ENCODE measurements at regions not wholly inside any gene's neighbourhood (a gene's known extent, or its start where the extent isn't known, plus 50 kb on each side); places are given as distances from the start of the nearest gene placed in this dataset.
A peak's percentile ranks its signal among the peaks of the same experiment; 100 is the strongest.

- no peak overlapping the region for H3K4me3 ChIP-seq (ENCODE audit: low read depth, low read length)
- no peaks in the 10 kb centered on the region for H3K9me3 ChIP-seq (ENCODE audit: control insufficient read depth, insufficient read depth, low read length)
- H3K27me3 ChIP-seq (ENCODE audit: control insufficient read depth, insufficient read depth, low read length): no peaks in the 10 kb centered on the region
- no peak overlapping the region for H3K27ac ChIP-seq (ENCODE audit: low read depth, low read length)
- H3K4me1 ChIP-seq (ENCODE audit: control insufficient read depth, insufficient read depth, low read length): no peaks in the 10 kb centered on the region
- H3K36me3 ChIP-seq (ENCODE audit: control insufficient read depth, insufficient read depth, low read length): no peaks in the 10 kb centered on the region
- no peak overlapping the region for H3K9ac ChIP-seq (ENCODE audit: low read depth, low read length)
Observed at GRCh38 chr3:22353126-22353525, 602.1 kb upstream of the ZNF385D start.

GRCh38 chr3:22358334-22358733 is 607.3 kb upstream of the ZNF385D start:
- Histone ChIP-seq H3K27ac (ENCODE audit: low read depth, low read length) (no peak overlapping the region), H3K27me3 (ENCODE audit: control insufficient read depth, insufficient read depth, low read length) (no peaks in the 10 kb centered on the region), H3K4me3 (ENCODE audit: low read depth, low read length) (no peak overlapping the region), H3K9me3 (ENCODE audit: control insufficient read depth, insufficient read depth, low read length) (no peaks in the 10 kb centered on the region), H3K9ac (ENCODE audit: low read depth, low read length) (no peak overlapping the region), H3K4me1 (ENCODE audit: control insufficient read depth, insufficient read depth, low read length) (no peaks in the 10 kb centered on the region), H3K36me3 (ENCODE audit: control insufficient read depth, insufficient read depth, low read length) (no peaks in the 10 kb centered on the region)

GRCh38 chr3:22360164-22360563 is 609.2 kb upstream of the ZNF385D start:
- no peaks in the 10 kb centered on the region for H3K36me3 ChIP-seq (ENCODE audit: control insufficient read depth, insufficient read depth, low read length)
- no peaks in the 10 kb centered on the region for H3K4me1 ChIP-seq (ENCODE audit: control insufficient read depth, insufficient read depth, low read length)
- H3K4me3 ChIP-seq (ENCODE audit: low read depth, low read length): no peak overlapping the region
- H3K9me3 ChIP-seq (ENCODE audit: control insufficient read depth, insufficient read depth, low read length): no peaks in the 10 kb centered on the region
- H3K27me3 ChIP-seq (ENCODE audit: control insufficient read depth, insufficient read depth, low read length): no peaks in the 10 kb centered on the region
- H3K27ac ChIP-seq (ENCODE audit: low read depth, low read length): no peak overlapping the region
- no peak overlapping the region for H3K9ac ChIP-seq (ENCODE audit: low read depth, low read length)

- no peaks in the 10 kb centered on the region for H3K9me3 ChIP-seq (ENCODE audit: control insufficient read depth, insufficient read depth, low read length)
- H3K9ac ChIP-seq (ENCODE audit: low read depth, low read length): no peak overlapping the region
- H3K4me3 ChIP-seq (ENCODE audit: low read depth, low read length): no peak overlapping the region
- H3K36me3 ChIP-seq (ENCODE audit: control insufficient read depth, insufficient read depth, low read length): no peaks in the 10 kb centered on the region
- H3K27ac ChIP-seq (ENCODE audit: low read depth, low read length): no peak overlapping the region
- no peaks in the 10 kb centered on the region for H3K27me3 ChIP-seq (ENCODE audit: control insufficient read depth, insufficient read depth, low read length)
- no peaks in the 10 kb centered on the region for H3K4me1 ChIP-seq (ENCODE audit: control insufficient read depth, insufficient read depth, low read length)
Observed at GRCh38 chr3:22360970-22361369, 610.0 kb upstream of the ZNF385D start.

GRCh38 chr3:22361521-22361920 is 610.5 kb upstream of the ZNF385D start:
- Histone ChIP-seq H3K4me3 (ENCODE audit: low read depth, low read length) (no peak overlapping the region), H3K4me1 (ENCODE audit: control insufficient read depth, insufficient read depth, low read length) (no peaks in the 10 kb centered on the region), H3K9ac (ENCODE audit: low read depth, low read length) (no peak overlapping the region), H3K9me3 (ENCODE audit: control insufficient read depth, insufficient read depth, low read length) (no peaks in the 10 kb centered on the region), H3K36me3 (ENCODE audit: control insufficient read depth, insufficient read depth, low read length) (no peaks in the 10 kb centered on the region), H3K27ac (ENCODE audit: low read depth, low read length) (no peak overlapping the region), H3K27me3 (ENCODE audit: control insufficient read depth, insufficient read depth, low read length) (no peaks in the 10 kb centered on the region)

- no peaks in the 10 kb centered on the region for H3K9me3 ChIP-seq (ENCODE audit: control insufficient read depth, insufficient read depth, low read length)
- no peaks in the 10 kb centered on the region for H3K4me1 ChIP-seq (ENCODE audit: control insufficient read depth, insufficient read depth, low read length)
- no peaks in the 10 kb centered on the region for H3K36me3 ChIP-seq (ENCODE audit: control insufficient read depth, insufficient read depth, low read length)
- H3K27me3 ChIP-seq (ENCODE audit: control insufficient read depth, insufficient read depth, low read length): no peaks in the 10 kb centered on the region
- no peak overlapping the region for H3K9ac ChIP-seq (ENCODE audit: low read depth, low read length)
- H3K27ac ChIP-seq (ENCODE audit: low read depth, low read length): no peak overlapping the region
- H3K4me3 ChIP-seq (ENCODE audit: low read depth, low read length): no peak overlapping the region
Observed at GRCh38 chr3:22364851-22365250, 613.8 kb upstream of the ZNF385D start.

GRCh38 chr3:22366781-22367180 is 615.8 kb upstream of the ZNF385D start:
- Histone ChIP-seq H3K27me3 (ENCODE audit: control insufficient read depth, insufficient read depth, low read length) (peaks cover 15% of the 10 kb centered on the region), H3K4me3 (ENCODE audit: low read depth, low read length) (no peak overlapping the region), H3K4me1 (ENCODE audit: control insufficient read depth, insufficient read depth, low read length) (peaks cover 8% of the 10 kb centered on the region), H3K9ac (ENCODE audit: low read depth, low read length) (no peak overlapping the region), H3K9me3 (ENCODE audit: control insufficient read depth, insufficient read depth, low read length) (no peaks in the 10 kb centered on the region), H3K36me3 (ENCODE audit: control insufficient read depth, insufficient read depth, low read length) (no peaks in the 10 kb centered on the region), H3K27ac (ENCODE audit: low read depth, low read length) (no peak overlapping the region)

GRCh38 chr3:22371036-22371435 is 620.0 kb upstream of the ZNF385D start:
- H3K27me3 ChIP-seq (ENCODE audit: control insufficient read depth, insufficient read depth, low read length): peaks cover 46% of the 10 kb centered on the region
- H3K4me1 ChIP-seq (ENCODE audit: control insufficient read depth, insufficient read depth, low read length): peaks cover 17% of the 10 kb centered on the region
- H3K9me3 ChIP-seq (ENCODE audit: control insufficient read depth, insufficient read depth, low read length): no peaks in the 10 kb centered on the region
- no peak overlapping the region for H3K9ac ChIP-seq (ENCODE audit: low read depth, low read length)
- no peak overlapping the region for H3K27ac ChIP-seq (ENCODE audit: low read depth, low read length)
- no peak overlapping the region for H3K4me3 ChIP-seq (ENCODE audit: low read depth, low read length)
- H3K36me3 ChIP-seq (ENCODE audit: control insufficient read depth, insufficient read depth, low read length): no peaks in the 10 kb centered on the region

- Histone ChIP-seq H3K4me3 (ENCODE audit: low read depth, low read length) (peak overlapping the region; percentile 61), H3K36me3 (ENCODE audit: control insufficient read depth, insufficient read depth, low read length) (no peaks in the 10 kb centered on the region), H3K9ac (ENCODE audit: low read depth, low read length) (0 out of 2 replicates have a peak overlapping the region, but pooled peaks have one; percentile 1), H3K4me1 (ENCODE audit: control insufficient read depth, insufficient read depth, low read length) (peaks cover 17% of the 10 kb centered on the region), H3K27me3 (ENCODE audit: control insufficient read depth, insufficient read depth, low read length) (peaks cover 46% of the 10 kb centered on the region), H3K9me3 (ENCODE audit: control insufficient read depth, insufficient read depth, low read length) (no peaks in the 10 kb centered on the region), H3K27ac (ENCODE audit: low read depth, low read length) (no peak overlapping the region)
Observed at GRCh38 chr3:22371607-22372291, 620.7 kb upstream of the ZNF385D start.

- Histone ChIP-seq H3K4me1 (ENCODE audit: control insufficient read depth, insufficient read depth, low read length) (peaks cover 17% of the 10 kb centered on the region), H3K27me3 (ENCODE audit: control insufficient read depth, insufficient read depth, low read length) (peaks cover 46% of the 10 kb centered on the region), H3K27ac (ENCODE audit: low read depth, low read length) (no peak overlapping the region), H3K36me3 (ENCODE audit: control insufficient read depth, insufficient read depth, low read length) (no peaks in the 10 kb centered on the region), H3K9me3 (ENCODE audit: control insufficient read depth, insufficient read depth, low read length) (no peaks in the 10 kb centered on the region), H3K4me3 (ENCODE audit: low read depth, low read length) (peak overlapping the region; percentile 61), H3K9ac (ENCODE audit: low read depth, low read length) (0 out of 2 replicates have a peak overlapping the region, but pooled peaks have one; percentile 1)
Observed at GRCh38 chr3:22372292-22373062, 621.5 kb upstream of the ZNF385D start.

GRCh38 chr3:22373182-22373581 is 622.2 kb upstream of the ZNF385D start:
- Histone ChIP-seq H3K9ac (ENCODE audit: low read depth, low read length) (no peak overlapping the region), H3K4me1 (ENCODE audit: control insufficient read depth, insufficient read depth, low read length) (peaks cover 17% of the 10 kb centered on the region), H3K9me3 (ENCODE audit: control insufficient read depth, insufficient read depth, low read length) (no peaks in the 10 kb centered on the region), H3K4me3 (ENCODE audit: low read depth, low read length) (no peak overlapping the region), H3K27me3 (ENCODE audit: control insufficient read depth, insufficient read depth, low read length) (peaks cover 46% of the 10 kb centered on the region), H3K36me3 (ENCODE audit: control insufficient read depth, insufficient read depth, low read length) (no peaks in the 10 kb centered on the region), H3K27ac (ENCODE audit: low read depth, low read length) (no peak overlapping the region)
